NCI-H446 treated with DMSO at 0.1 percent for 48 hours (cell line): ENCODE measurements at regions not wholly inside any gene's neighbourhood (a gene's known extent, or its start where the extent isn't known, plus 50 kb on each side); places are given as distances from the start of the nearest gene placed in this dataset.
A peak's percentile ranks its signal among the peaks of the same experiment; 100 is the strongest.
"Not testable (repeated sequence)": the region's sequence is repeated elsewhere in the genome, so short reads cannot be mapped to it uniquely, and the experiment has no call there.

Source experiments
- DNase-seq: peaks from one replicate; lab custom pipeline; 2025; lab: John Stamatoyannopoulos, UW

DNA sequence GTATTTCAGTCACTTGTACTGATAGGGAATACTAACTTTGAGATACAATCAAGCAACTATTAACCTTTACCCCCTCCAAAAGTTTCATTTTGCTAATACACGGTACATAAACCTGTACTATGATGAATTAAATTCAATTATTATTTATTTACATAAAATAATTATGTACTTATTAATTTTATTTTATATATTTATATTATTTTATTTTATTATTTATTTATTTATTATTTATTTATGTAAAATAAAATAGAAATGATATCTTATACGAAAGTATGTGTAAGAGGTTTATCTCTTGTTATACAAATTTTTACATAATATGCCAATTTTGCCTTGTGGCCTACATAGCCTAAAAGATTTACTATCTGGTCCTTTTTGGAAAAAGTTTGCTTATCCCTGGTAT lies 564.3 kb downstream of the SLITRK5 start:
- no peak for DNase-seq

DNA sequence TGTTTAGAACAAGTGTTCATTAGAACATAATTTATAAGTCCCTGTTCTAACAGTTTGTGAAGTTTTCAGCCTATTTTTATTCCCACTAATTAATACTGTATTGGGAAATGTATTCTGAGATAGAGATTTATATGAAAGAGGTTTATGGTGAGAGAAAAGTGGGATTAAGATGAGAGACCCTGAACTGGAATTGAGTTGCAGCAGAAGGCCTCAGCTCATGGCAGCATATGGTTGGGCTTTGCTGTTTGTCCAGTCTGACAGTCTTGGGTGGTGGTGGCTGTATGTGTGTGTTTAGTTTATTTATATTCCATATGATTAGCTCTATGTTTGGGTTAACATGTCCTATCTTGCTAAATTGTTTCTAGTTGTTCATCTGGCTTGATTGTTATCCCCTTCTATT lies 575.1 kb downstream of the SLITRK5 start:
- DNase-seq = no peak

DNA sequence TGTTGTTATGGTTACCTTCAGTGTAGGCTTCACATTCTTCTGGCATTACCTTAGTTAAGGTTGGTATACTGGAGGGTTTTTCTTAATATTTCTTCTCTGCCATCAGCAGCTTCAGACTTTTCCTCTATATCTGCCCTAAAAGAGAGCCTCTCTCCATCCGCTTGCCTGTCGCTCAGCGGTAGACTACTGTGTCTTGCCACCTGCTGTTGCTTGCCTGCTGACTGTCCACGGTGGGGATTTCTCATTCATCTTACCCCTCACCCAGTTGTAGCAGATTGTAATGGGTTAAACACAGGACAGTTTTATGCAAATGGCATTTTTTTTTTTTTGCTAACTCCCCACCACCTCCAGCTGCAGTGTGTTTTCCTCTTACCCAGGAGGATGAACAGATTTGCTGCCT lies 577.2 kb downstream of the SLITRK5 start:
- no peak for DNase-seq

DNA sequence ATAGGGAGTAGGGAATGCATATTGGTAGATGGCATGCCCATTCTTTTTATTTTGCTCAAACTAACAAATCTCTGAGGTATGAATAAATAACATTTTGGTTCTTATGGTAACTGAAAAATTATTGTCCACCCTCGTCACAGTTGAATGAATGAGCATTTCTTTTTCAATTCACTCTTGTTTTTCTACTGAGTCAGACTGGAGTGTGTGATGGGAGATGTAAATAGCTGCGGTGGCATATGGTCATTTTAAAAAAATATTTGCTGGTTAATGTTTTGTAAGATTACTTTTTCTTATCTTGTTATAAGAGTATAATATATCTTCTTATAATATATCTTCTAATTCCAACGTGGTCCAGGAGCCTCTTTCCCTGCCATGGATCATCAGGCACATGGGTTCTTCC lies 586.5 kb downstream of the SLITRK5 start:
- no peak for DNase-seq

DNA sequence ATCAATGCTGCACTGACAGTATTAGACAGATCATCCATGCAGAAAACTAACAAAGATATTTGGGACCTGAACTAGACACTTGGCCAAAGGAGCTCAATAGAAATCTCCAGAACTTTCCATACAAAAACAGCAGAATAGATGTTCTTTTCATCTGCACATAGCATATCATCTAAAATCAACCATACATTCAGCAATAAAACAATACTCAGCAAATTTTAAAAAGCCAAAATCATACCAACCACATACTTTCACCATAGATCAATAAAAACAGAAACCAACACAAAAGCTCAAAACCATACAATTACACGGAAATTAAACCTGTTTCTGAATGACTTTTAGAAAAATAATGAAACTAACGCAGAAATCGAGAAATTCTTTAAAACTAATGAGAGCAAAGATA lies 592.6 kb downstream of the SLITRK5 start:
- DNase-seq = no peak

DNA sequence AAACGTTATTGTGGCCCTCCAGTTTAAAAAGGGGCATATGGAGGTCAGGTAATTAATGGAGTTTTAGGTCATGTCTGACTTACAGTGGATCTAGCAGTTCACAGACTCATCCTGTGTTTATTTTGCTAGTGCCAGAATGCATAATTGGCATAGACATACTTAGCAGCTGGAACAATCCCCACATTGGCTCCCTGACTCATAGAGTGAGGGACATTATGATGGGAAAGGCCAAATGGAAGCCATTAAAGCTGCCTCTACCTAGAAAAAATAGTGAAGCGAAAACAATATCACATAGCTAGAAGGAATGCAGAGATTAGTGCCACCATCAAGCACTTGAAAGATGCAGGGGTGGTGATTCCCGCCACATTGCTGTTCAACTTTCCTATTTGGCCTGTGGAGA lies 610.7 kb downstream of the SLITRK5 start:
- peak; percentile 78 for DNase-seq

DNA sequence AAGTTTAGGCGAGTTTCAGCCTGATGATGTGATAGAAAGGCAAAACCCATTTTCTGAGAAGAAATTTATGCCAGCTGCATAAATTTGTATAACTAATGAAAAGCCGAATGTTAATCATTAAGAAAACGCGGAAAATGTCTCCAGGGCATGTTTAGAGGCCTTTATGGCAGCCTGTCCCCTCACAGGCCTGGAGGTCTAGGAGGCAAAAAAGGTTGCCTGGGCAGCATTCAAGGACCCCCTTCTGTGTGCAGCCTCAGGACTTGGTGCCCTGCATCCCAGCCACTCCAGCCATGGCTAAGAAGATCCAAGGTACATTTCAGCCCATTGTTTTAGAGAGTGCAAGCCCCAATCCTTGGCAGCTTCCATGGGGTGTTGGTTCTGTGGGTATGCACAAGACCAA lies 614.2 kb downstream of the SLITRK5 start:
- no peak for DNase-seq

DNA sequence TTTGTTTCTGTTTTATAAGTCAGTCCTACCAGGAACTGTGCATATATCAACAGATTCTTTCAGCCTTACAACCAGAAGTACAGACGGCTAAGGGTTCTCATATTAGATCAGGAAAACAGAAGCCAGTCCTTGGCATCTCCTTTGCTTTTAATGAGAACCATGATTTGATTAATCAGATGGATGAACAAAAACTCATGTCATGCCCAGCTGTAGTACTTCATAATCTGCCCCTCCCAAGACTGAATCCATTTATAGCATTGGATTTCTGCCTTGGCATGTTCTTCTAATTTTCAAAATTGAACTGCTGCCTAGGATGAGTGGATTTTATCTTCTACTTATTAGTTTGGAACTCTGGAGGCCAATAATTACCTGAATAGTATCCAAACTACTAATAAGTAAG lies 617.2 kb downstream of the SLITRK5 start:
- peak; percentile 77 for DNase-seq

DNA sequence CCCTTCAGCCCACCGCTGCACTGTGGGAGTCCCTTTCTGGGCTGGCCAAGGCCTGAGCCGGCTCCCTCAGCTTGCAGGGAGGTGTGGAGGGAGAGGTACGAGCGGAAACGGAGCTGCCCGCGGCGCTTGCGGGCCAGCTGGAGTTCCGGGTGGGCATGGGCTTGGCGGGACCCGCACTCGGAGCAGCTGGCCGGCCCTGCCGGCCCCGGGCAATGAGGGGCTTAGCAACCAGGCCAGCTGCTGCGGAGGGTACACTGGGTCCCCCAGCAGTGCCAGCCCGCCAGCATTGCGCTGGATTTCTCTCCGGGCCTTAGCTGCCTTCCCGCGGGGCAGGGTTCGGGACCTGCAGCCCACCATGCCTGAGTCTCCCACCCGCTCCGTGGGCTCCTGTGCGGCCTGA lies 620.6 kb downstream of the SLITRK5 start:
- DNase-seq = not testable (repeated sequence)

DNA sequence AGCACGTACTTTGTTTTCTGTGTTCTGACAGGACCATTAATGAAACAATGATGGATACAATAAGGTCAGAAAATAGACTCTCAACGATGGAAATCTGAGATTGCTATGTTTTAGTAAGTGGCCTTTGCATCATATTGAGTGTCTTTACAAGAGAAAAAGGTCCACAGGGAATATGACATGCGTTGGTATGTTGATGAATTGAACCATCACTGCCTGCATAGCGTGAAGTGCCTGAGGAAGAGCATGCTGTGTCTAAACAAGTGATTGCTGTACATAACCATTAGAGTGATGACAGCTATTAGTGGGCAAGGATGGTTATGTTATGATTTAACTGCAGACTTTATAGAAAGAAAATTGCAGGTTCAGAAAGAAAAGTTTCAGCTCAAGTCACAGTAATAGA lies 623.2 kb downstream of the SLITRK5 start:
- DNase-seq = no peak

DNA sequence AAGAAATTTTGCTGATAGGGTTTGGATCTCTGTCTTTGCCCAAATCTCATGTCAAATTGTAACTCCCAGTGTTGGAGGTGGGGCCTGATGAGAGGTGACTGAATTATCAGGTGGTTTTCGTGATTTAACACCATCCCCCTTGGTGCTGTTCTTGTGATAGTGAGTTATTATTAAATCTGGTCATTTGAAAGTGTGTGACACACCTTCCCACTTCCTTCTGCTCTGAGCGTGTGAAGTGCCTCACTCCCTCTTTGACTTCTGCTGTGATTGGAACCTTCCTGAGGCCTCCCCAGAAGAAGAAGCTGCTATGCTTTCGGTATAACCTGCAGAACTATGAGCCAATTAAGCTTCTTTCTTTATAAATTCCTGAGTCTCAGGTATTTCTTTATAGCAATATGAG lies 632.0 kb downstream of the SLITRK5 start:
- no peak for DNase-seq

DNA sequence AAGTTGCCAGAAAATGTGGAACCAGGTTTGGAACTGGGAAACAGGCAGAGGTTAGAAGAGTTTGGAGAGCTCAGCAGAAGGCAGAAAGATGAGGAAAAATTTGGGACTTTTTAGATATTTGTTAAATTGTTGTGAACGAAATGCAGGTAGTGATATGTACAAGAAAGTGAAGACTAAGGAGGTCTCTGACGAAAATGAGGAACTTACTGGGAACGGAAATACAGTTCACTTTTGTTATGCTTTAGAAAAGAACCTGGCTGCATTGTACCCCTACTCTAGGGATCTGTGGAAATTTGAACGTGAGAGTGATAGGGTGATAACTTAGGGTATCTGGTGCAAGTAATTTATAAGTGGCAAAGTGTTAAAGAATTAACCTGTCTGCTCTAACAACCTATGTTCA lies 632.4 kb downstream of the SLITRK5 start:
- DNase-seq = no peak

DNA sequence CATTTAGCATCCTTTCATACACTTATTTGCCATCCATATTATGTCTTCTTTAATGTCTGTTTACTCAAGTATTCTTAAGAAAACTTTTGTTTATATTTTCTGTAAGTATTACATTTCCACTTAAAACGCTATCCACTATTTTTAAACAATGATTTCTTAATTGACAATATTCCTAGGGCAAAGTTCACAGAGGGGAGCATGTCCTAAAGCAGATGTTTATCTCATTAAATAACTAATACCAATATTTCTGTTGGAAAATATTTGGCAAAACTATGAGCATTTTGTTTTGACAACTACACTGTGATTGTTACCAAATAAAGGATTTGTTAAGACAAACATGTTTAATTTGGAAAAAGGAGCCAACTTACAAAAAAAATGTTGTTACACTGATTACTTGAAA lies 643.3 kb downstream of the SLITRK5 start:
- DNase-seq = no peak

DNA sequence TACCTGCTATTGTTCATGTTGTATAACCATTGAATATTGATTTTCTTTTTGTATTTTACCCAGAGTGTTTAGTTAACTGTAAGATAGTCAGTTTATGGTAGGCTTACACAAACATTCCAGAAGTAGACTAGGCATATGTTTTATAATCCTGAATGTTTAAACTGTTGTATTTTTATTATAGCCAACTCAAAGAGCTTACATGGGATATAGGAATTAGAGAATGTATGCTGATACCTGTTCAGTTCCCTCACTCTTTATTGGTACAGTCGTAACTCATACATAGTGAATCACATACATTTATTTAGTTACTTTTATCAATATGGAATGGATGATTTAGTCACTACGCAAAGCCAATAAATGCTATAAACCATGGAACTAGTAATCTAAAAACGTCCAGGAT lies 657.9 kb downstream of the SLITRK5 start:
- no peak for DNase-seq

DNA sequence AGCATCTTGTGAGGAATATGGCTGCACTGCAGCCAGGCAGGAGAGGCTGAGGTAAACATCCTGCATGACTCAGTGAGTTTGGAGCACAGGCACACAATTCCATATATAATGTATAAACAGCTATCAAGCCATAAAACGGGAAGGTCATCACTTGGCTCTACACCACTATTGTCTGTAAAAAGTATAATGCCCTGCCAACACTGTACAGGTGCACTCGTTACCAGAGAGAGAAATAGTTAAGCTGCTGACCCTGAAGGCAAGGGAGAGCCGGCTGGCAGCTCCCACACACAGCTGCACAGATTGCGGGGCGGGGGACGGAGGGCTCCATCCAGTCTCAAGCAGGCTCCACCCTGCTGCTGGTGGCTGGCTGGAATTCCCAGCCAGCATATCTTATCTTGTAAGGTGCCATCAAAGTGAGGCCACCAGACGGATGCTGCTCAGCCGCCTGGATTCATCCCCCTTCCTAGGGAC lies 668.1 kb downstream of the SLITRK5 start:
- no peak for DNase-seq

DNA sequence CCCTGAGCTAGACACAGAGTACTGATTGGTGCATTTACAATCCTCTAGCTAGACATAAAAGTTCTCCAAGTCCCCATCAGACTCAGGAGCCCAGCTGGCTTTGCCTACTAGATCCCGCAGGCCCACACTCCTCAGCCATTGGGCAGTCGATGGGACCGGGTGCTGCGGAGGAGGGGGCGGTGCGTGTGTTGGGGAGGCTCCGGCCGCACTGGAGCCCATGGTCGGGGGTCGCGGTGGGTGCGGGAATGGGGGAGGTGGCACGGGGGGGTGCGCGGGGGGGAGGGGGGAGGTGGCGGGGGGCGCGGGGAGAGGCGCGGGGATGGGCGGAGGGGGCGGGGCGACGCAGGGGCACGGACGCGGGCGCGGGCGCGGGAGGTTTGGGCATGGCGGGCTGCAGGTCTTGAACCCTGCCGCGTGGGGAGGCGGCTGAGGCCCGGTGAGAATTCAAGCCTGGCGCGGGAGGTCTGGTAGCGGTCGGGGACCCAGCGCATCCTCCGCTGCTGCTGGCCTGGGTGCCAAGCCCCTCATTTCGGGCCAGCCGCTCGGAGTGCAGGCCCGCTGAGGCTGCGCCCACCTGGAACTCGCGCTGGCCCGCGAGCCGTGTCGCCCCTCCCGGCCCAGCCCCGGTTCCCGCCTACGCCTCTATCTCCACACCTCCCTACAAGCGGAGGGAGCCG lies 674.1 kb downstream of the SLITRK5 start:
- DNase-seq = no peak

DNA sequence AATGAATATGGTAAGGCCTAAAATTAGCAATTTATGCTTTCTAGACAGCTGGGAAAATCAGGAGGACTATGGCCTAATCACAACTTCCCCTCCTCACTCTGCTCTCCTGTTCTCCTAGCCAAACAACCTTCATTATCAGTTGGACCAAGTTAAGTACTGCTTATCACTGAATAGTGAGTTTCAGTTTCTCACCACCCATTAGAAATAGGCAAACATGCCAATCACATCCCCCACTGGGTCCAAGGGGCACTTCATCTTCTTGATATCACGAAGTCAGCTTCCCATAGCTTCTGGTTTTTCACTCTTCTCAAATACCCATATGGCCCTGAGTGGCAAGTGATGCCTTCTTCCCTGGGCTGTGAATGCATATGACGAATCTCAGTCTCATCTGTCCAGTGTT lies 689.6 kb downstream of the SLITRK5 start:
- DNase-seq = no peak

DNA sequence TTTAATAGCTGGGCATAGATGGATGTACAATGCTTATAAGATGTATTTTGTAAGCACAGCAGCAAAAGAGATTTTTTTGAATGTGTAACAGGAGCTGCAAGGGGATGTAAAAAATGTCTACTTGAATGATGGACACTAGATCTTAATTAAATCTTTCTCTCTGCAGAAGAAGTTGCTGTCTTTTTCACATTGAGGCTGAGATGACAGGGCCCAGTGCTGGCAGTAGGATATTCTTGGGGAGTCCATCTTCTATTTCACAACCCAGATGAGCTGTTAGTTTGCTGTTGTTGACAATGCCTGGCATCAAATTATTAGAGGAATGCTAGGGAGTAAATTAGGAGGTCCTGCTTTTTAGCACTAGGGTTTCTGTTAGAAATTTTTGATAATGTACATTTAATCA lies 698.7 kb downstream of the SLITRK5 start:
- no peak for DNase-seq

DNA sequence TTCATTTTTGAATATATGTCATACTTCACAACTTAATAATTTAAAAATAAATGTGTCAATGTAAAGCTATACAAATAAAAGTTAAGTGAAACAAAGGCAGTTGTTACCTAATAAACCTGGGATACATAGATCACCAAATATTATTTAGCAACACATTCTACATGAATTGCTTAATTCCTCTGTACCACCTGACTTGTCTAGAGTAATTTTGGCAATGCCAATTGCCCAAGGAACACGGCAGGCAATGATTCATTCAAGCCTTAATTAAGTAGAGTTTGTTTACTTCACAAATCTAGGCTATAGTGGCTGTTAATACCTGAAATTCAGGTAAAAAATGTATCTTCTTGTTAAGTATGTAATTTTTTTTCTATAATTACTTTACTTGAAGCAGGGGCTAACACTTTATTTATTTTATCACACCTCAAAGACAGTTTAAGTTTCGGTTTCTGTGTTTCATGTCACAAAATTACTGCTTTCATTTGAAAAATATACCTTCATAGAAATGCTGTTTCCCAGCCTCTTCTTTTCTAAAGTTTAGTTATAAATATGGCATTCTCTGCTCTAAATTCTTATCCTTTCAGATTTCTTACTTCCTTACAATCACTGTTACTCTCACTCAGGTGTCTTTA lies 705.7 kb downstream of the SLITRK5 start:
- no peak for DNase-seq

DNA sequence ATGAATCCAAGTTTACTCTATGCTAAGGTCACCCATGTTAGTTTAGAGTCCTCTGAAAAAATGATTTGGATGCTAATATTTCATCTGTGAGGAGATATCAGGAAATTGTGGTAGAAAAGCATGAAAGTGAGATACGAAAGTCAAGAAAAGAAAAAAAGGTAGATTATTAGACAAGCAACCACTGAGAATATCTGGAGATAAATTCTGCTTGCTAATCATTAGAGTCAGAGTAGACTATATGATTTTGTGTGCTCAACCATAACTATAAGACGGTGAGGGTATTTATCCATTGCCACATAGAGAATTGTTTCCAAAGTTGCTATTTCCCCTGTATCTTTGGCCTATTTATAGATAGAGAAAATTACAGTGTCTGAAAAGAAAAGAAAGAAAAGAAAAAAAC lies 706.7 kb downstream of the SLITRK5 start:
- no peak for DNase-seq

DNA sequence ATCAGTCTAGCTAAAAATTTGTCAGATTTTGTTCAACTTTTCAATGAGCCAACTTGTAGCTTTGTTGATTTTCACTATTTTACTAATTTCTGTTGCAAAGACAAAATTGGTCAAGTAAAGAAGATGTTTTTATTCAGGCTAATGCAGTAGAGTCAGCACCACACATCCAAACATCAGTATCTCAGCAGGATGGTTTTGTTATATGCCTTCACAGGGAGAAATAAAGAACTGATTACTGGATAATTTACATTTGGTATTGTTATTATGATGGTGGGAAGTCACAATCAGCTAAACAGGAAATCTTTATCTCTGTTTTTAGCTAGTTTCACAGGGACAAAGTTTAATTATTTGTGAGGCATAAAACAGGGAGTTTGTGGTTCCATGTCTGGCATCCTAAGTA lies 713.4 kb downstream of the SLITRK5 start:
- DNase-seq = no peak

DNA sequence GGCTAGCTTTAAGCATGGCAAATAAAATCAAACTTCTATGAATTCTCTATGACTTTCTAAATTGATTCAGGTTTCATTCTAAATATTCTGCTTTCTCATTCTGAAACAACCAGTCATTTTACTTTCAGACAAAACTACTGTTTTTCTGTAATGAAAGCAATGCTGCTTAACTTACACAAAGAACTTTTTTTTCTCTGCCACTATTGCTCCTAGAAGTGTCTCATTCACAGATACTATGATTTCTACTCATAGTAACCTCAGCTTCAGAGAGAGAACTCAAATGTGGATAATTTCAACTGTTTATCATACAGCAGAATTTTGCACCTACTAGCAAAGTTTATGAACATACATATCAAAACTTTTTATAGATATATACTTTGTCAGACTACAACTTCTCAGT lies 724.6 kb downstream of the SLITRK5 start:
- no peak for DNase-seq

DNA sequence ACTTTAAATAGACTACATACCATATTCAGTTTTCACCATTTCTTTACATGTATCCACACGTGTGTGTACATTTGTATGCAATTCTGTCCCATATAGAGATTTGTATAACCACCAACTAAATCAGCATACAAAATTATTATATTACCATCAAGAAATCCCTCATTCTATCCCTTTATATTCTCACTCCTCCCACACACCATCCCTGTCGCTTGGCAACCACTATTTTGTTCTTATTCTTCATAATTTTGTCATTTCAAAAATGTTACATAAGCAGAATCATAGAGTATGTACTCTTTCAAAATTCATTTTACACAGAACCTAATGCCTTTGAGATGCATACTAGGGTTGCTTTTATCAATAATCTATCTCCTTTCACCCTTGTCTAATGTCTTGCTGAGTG lies 740.5 kb downstream of the SLITRK5 start:
- no peak for DNase-seq

DNA sequence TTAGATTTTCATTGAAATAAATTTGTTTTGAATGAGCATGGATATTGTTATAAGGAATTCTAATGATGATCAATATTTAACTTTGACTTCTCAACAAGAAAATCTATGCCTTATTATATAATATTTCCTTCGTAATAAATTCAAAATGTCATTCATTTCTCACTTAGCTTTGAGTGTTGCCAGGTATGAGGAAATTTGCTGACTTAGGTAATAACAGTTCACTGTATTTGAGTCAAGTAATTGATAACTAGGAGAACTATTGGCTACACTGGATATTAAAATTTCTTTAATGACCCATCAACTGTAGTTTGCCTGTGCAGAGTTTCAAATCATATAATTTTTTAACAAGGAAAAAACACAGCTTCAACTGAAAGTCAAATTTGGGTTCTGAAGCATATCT lies 746.6 kb downstream of the SLITRK5 start:
- no peak for DNase-seq
